NT2/D1 (cell line): ENCODE measurements at regions not wholly inside any gene's neighbourhood (a gene's known extent, or its start where the extent isn't known, plus 50 kb on each side); places are given as distances from the start of the nearest gene placed in this dataset.

ENCODE experiments used
- SUZ12 ChIP-seq: IDR thresholded peaks from 2 replicates; pipeline ENCODE4 v1.6.1; 2011; ENCODE audit not compliant: insufficient read length, insufficient read depth; ENCODE audit errors: extremely low read depth
- YY1 ChIP-seq: IDR thresholded peaks from 2 replicates; pipeline ENCODE4 v1.6.1; 2011; ENCODE audit not compliant: insufficient read length, insufficient read depth
- ZNF274 ChIP-seq: IDR thresholded peaks from 2 replicates; pipeline ENCODE4 v1.6.1; 2011; ENCODE audit warnings: mild to moderate bottlenecking, low read depth, low read length

- TF ChIP-seq YY1 (no peak), ZNF274 (no peak), SUZ12 (no peak)
Measured at GRCh38 chr7:69180662-69181061, 417.6 kb upstream of the AUTS2 start.
